HG03097 (cell line): ENCODE measurements at regions not wholly inside any gene's neighbourhood (a gene's known extent, or its start where the extent isn't known, plus 50 kb on each side); places are given as distances from the start of the nearest gene placed in this dataset.
"Not testable (repeated sequence)": the region's sequence is repeated elsewhere in the genome, so short reads cannot be mapped to it uniquely, and the experiment has no call there.

Source experiments
- ATAC-seq: cut with Tn5 transposase; IDR thresholded peaks from one replicate; pipeline ENCODE4 v1.9.1; 2021; ENCODE audit not compliant: unreplicated experiment, low FRiP score

DNA sequence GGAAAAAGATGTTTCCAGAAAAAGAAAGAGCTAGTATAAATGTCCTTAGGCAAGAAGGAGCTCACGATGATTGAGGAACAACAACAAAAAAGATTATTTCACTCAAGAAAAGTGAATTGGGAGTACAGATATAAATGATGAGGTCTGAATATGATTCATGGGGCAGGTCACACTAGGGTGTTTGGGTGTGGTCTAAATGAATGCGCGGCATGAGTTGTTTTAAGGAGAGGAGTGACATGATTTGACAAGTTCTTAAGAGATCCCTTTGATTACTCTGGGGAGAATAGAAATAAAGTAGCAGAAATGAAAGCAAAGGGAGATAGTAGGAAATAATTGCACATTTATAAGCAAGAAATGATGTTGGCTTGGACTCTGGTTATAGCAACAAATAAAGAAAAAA, 59.3 kb downstream of the NUTM2D start:
- ATAC-seq: not testable (repeated sequence)

DNA sequence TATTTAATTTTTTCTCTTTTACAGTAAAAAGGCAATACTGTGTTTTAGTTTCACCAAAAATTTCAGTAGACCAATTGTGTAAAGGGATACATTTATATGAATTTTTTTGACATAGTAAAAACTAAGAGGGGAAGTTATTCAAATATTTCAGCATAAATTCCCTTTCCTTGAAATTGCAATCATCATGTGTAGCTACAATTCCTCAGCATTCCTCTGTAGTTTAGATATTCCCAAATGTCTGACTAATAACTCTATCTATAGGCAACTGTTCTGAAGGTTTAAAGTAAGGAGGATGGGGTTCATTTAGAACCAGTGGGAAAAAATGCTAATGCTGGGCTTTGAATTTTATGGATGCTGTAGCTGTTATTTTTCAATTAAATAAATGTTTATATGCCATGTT, 65.1 kb downstream of the NUTM2D start:
- not testable (repeated sequence) for ATAC-seq

DNA sequence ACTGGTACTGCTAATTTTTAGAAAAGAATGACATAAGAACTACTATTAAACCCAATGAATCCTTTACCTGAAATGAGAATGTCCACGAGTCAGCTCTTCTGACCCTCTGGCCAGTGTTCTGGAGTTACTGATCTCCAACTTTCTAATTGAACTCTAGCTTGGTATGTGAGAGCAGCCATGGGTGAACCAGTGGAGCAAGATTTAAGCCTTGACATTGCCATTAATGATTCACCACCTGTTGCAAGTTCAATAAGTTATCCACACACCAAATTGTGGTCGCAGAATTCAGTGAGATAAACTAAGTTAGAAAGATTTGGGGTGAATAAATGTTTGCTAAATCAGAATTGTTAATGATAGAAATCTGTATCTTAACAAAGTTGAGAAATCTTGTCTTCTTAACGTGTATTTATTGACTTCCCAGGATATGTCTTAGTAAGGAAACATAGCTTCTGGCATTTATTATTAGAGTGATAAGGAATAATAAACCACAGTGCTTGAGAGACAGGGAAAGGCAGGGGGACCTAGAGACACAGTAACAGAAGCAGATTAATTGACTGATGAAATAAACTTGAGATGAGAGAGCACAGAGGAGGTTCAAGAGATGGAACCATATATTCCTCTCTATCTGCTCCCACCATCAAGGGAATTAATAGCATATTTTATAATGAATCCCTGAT, 67.3 kb downstream of the NUTM2D start:
- not testable (repeated sequence) for ATAC-seq

DNA sequence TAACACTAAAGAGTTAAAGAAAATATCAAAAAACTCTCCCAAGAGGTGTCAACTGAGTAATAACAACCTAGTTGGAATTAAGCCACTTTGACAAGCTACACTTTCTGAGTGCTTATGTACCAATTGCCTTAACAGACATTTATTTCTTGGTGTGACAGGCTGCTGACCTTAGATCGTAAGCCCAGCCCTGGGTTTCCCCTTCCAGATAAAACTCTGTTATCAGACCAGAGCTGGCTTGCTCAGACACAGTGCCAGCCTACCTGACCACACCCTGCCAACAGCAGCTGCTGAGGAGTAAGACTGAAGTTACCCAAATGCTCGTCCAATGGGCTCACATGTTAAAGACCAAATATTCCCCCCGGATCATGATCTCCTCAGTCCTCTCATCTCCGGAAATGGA, 70.9 kb upstream of the MINPP1 start:
- not testable (repeated sequence) for ATAC-seq

DNA sequence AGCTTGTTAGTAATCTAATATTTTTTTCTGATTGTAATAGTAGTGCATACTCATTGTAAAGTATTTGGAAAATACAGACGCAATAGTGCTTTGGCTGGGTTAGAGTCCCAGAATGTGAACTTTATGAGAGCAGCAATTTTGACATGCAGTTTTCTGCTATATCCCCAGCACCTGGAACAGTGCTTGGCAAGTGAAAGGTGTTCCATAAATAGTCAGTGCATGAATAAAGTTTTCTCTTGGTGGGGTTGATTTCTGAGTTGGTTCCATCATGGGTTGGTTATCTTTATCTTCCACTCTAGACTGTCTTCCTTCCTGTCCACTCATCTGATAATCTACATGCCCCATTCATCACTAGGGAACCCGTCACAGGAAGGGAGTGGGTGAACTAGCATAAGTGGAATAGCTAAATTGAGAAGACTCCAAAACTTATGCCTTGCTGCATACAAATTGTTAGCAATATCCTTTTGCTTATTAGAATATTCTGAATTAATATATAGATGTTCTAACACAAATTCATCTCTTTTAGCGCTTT, 69.3 kb upstream of the MINPP1 start:
- ATAC-seq: not testable (repeated sequence)

DNA sequence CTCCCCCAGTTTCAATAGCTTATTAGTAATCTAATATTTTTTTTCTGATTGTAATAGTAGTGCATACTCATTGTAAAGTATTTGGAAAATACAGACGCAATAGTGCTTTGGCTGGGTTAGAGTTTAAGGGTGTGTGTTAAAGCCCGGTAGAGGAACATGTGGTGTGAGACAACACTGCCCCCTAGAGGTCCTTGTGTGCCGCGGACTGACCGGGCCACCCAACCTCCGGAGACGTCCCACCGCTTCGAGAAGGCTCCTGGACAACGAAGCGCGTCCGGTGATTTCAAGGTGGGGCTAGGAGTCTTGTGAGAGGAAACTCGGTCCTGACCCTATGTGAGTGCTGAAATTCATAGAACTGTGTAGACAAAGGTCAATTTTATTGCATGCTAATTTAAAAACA, 68.6 kb upstream of the MINPP1 start:
- peak; percentile 62 for ATAC-seq

DNA sequence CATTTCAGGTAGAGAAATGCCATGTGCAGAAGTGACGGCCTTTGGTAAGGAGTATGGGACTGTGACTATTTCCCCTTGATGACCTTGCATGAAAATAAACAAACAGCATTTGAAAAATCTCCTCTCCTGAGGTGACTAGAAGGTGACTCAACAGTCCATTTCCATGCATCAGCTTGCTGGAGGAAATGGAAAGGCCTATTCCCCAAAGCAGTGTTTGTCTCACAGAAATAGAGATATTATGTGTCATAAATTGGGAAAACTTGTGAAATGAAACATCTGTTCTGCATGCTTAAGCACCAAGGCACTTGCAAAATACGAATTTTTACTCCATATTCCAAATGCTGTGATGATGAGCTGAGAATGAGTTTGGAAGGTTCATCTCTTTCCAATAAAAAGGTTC, 67.2 kb upstream of the MINPP1 start:
- ATAC-seq: not testable (repeated sequence)
